IPS-20b (cell line): ENCODE measurements at regions not wholly inside any gene's neighbourhood (a gene's known extent, or its start where the extent isn't known, plus 50 kb on each side); places are given as distances from the start of the nearest gene placed in this dataset.

ENCODE experiments used
- H3K27ac ChIP-seq: one replicate; pipeline ENCODE4 v1.5.1; 2013; ENCODE audit warnings: low read length
- H3K27me3 ChIP-seq: 2 replicates; pipeline ENCODE4 v1.6.1; 2013; ENCODE audit warnings: mild to moderate bottlenecking, low read length, inconsistent platforms; ENCODE audit not compliant: insufficient read depth
- H3K36me3 ChIP-seq: 2 replicates; pipeline ENCODE4 v1.6.1; 2013; ENCODE audit warnings: low read depth, mild to moderate bottlenecking, inconsistent platforms, low read length, moderate library complexity; ENCODE audit not compliant: insufficient read depth
- H3K4me1 ChIP-seq: 2 replicates; pipeline ENCODE4 v1.6.1; 2013; ENCODE audit warnings: mild to moderate bottlenecking, control low read depth, inconsistent platforms, low read length, moderate library complexity; ENCODE audit not compliant: insufficient read depth
- H3K4me3 ChIP-seq: 2 replicates; pipeline ENCODE4 v1.5.1; 2013; ENCODE audit warnings: mild to moderate bottlenecking, low read length, inconsistent platforms
- H3K9ac ChIP-seq: 2 replicates; pipeline ENCODE4 v1.6.1; 2013; ENCODE audit warnings: low read depth, mild to moderate bottlenecking, inconsistent platforms, low read length, moderate library complexity
- H3K9me3 ChIP-seq: 2 replicates; pipeline ENCODE4 v1.6.1; 2013; ENCODE audit warnings: mild to moderate bottlenecking, low read depth, low read length, inconsistent platforms; ENCODE audit not compliant: insufficient read depth

GRCh38 chr4:11488657-11489452 lies 60.2 kb upstream of the HS3ST1 start:
- Histone ChIP-seq H3K36me3 (no peaks in the 10 kb centered on the region), H3K27me3 (no peaks in the 10 kb centered on the region), H3K27ac (no peak overlapping the region), H3K9ac (no peak overlapping the region), H3K9me3 (no peaks in the 10 kb centered on the region), H3K4me1 (no peaks in the 10 kb centered on the region), H3K4me3 (no peak overlapping the region)

GRCh38 chr4:11487868-11488544 lies 59.3 kb upstream of the HS3ST1 start:
- no peak overlapping the region for H3K9ac ChIP-seq
- no peaks in the 10 kb centered on the region for H3K36me3 ChIP-seq
- H3K27me3 ChIP-seq: no peaks in the 10 kb centered on the region
- no peaks in the 10 kb centered on the region for H3K4me1 ChIP-seq
- H3K9me3 ChIP-seq: no peaks in the 10 kb centered on the region
- H3K4me3 ChIP-seq: no peak overlapping the region
- no peak overlapping the region for H3K27ac ChIP-seq

DNA sequence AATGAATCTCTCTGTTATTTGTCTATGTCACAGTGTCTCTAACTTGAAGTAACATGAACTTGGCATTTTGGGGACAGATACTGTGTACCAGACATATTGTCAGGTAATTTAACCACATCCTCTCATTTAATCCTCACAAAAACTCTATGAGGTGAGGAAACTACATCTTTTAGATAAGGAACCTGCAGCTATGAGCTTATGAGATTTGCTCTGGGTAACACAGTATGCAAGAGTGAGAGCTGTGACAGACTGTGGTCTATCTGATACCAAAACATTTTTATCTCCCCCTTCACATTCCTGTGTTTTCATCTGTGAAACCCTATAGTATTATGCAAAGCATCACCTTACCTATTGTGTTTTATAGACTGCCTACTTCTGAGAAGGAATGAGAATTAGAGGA lies 58.4 kb upstream of the HS3ST1 start:
- Histone ChIP-seq H3K4me1 (no peaks in the 10 kb centered on the region), H3K27me3 (no peaks in the 10 kb centered on the region), H3K9ac (no peak overlapping the region), H3K4me3 (no peak overlapping the region), H3K27ac (no peak overlapping the region), H3K9me3 (no peaks in the 10 kb centered on the region), H3K36me3 (no peaks in the 10 kb centered on the region)

GRCh38 chr4:11485926-11486325 lies 57.2 kb upstream of the HS3ST1 start:
- Histone ChIP-seq H3K27me3 (no peaks in the 10 kb centered on the region), H3K9me3 (no peaks in the 10 kb centered on the region), H3K9ac (no peak overlapping the region), H3K27ac (no peak overlapping the region), H3K36me3 (no peaks in the 10 kb centered on the region), H3K4me3 (no peak overlapping the region), H3K4me1 (no peaks in the 10 kb centered on the region; the same call in 1 of the 2 replicates)

DNA sequence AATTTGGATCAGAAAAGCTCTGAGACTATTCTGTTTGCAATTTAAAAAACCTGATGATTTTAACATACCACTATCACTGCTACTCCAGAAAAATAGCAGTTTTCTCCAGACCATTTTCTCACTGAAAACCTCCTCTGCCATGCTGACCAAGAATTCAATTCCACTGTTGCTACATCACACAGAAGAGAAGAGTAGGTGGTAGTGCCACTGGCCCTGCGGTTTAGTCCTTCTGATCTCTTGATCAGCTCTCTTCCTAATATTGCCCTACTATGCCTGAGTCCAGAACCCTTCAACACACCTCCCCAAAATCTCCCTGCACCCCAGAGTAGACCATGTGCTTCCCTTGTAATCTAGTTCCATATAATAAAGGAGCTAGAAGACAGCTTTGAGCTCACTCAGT lies 55.8 kb upstream of the HS3ST1 start:
- Histone ChIP-seq H3K9me3 (no peaks in the 10 kb centered on the region), H3K27me3 (no peaks in the 10 kb centered on the region), H3K4me1 (no peaks in the 10 kb centered on the region; the same call in 1 of the 2 replicates), H3K27ac (no peak overlapping the region), H3K4me3 (no peak overlapping the region), H3K36me3 (no peaks in the 10 kb centered on the region), H3K9ac (no peak overlapping the region)

GRCh38 chr4:11483046-11483445 lies 54.4 kb upstream of the HS3ST1 start:
- Histone ChIP-seq H3K27me3 (no peaks in the 10 kb centered on the region), H3K4me3 (no peak overlapping the region), H3K9me3 (no peaks in the 10 kb centered on the region), H3K4me1 (no peaks in the 10 kb centered on the region; the same call in 1 of the 2 replicates), H3K27ac (no peak overlapping the region), H3K36me3 (no peaks in the 10 kb centered on the region), H3K9ac (no peak overlapping the region)

- Histone ChIP-seq H3K4me1 (no peaks in the 10 kb centered on the region; the same call in 1 of the 2 replicates), H3K9ac (no peak overlapping the region)
Measured at GRCh38 chr4:11480683-11481082, 52.0 kb upstream of the HS3ST1 start.

More at GRCh38 chr4:11480683-11481082, 52.0 kb upstream of the HS3ST1 start:
- H3K9me3 ChIP-seq: no peaks in the 10 kb centered on the region; the same call in 1 of the 2 replicates
- no peak overlapping the region for H3K4me3 ChIP-seq
- H3K27me3 ChIP-seq: no peaks in the 10 kb centered on the region
- no peak overlapping the region for H3K27ac ChIP-seq
- H3K36me3 ChIP-seq: no peaks in the 10 kb centered on the region
